ENCODE measurements at regions not wholly inside any gene's neighbourhood (a gene's known extent, or its start where the extent isn't known, plus 50 kb on each side); places are given as distances from the start of the nearest gene placed in this dataset.

DNA sequence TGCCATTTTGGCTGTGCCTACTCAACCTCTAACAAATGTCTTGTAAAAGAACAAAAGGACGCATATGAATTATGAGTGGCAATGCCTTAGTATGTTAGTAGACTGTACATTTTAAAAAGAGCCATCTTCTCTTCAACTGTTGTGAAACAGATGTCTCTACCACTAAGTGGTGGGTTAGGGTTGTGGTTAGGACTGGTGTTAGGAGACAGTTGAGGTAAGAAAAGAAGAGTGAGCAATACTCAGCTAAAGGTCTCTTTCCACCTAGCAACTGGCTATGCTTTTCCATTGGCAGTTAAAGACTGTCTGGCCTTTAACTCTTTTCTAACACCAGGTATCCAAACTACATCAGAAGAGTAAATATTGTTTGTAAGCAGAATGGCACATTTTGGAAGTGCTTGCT is 221.7 kb upstream of the TBC1D5 start:
- no peaks in the 10 kb centered on the region for H3K79me1 ChIP-seq (ENCODE audit: low read length)

DNA sequence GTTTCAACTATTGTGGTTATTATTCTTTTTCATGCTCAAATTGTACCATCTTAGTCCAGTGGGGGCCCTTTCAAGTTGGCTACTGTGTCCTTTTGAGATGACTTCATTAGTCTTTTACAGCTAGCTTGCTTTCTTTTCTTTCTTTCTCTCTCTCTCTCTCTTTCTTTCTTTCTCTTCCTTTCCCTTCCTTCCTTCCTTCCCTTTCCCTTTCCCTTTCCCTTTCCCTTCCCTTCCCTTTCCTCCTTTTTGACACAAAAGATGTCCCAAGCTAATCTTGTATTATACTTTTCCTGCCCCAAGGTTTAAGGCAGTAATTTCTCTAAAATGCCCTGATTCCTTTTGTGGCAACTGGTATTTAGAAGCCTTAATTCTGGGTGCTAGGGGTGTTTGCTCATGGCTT is 213.0 kb upstream of the TBC1D5 start:
- H3K79me1 ChIP-seq (ENCODE audit: low read length), result no peaks in the 10 kb centered on the region
- H2AK5ac ChIP-seq (ENCODE audit: low read length), result no peak overlapping the region
- no peaks in the 10 kb centered on the region for H3K27me3 ChIP-seq (ENCODE audit: insufficient read depth, low read length)
- no peak overlapping the region for H4K12ac ChIP-seq (ENCODE audit: low read depth, low read length)
- no peak overlapping the region for H4K91ac ChIP-seq (ENCODE audit: low read depth, low read length)
- H2BK5ac ChIP-seq (ENCODE audit: low read depth, low read length, poor library complexity), result no peak overlapping the region
- H3K4ac ChIP-seq (ENCODE audit: low read depth, low read length), result no peak overlapping the region
- no peak overlapping the region for H3K4me3 ChIP-seq (ENCODE audit: low read depth, low read length)
- H3K23ac ChIP-seq (ENCODE audit: low read length), result no peak overlapping the region
- H2BK120ac ChIP-seq (ENCODE audit: insufficient read depth, low read length, poor library complexity), result no peak overlapping the region
- H4K8ac ChIP-seq (ENCODE audit: low read depth, low read length), result no peak overlapping the region
- H3K4me2 ChIP-seq (ENCODE audit: low read length), result no peak overlapping the region
- H3K9ac ChIP-seq (ENCODE audit: low read length), result no peak overlapping the region
- peaks cover 3% of the 10 kb centered on the region for H3K9me3 ChIP-seq (ENCODE audit: insufficient read depth, low read depth, low read length)
- no peak for DNase-seq
- no peak overlapping the region for H3K14ac ChIP-seq (ENCODE audit: low read length)
- no peaks in the 10 kb centered on the region for H3K79me2 ChIP-seq (ENCODE audit: control insufficient read depth, insufficient read depth, low read length, poor library complexity)
- no peak overlapping the region for H3K18ac ChIP-seq (ENCODE audit: low read length)
- H3K4me1 ChIP-seq (ENCODE audit: control insufficient read depth in 1 of 2, insufficient read depth in 2 of 2, low read length in 2 of 2), result no peaks in the 10 kb centered on the region
- H3K36me3 ChIP-seq (ENCODE audit: control insufficient read depth in 1 of 2, insufficient read depth in 2 of 2, low read length in 2 of 2), result no peaks in the 10 kb centered on the region
- H3K27ac ChIP-seq (ENCODE audit: low read depth, low read length), result no peak overlapping the region
- no peak overlapping the region for H2AFZ ChIP-seq (ENCODE audit: insufficient read depth, low read length, poor library complexity)
- H2BK12ac ChIP-seq (ENCODE audit: low read length), result no peak overlapping the region

More for the DNA sequence above, 221.7 kb upstream of the TBC1D5 start:
- Histone ChIP-seq H2BK12ac (ENCODE audit: low read length) (no peak overlapping the region), H3K4ac (ENCODE audit: low read depth, low read length) (no peak overlapping the region), H3K4me2 (ENCODE audit: low read length) (no peak overlapping the region), H4K12ac (ENCODE audit: low read depth, low read length) (no peak overlapping the region), H3K9me3 (ENCODE audit: insufficient read depth, low read depth, low read length) (no peaks in the 10 kb centered on the region), H3K27ac (ENCODE audit: low read depth, low read length) (no peak overlapping the region), H3K36me3 (ENCODE audit: control insufficient read depth in 1 of 2, insufficient read depth in 2 of 2, low read length in 2 of 2) (no peaks in the 10 kb centered on the region), H2BK120ac (ENCODE audit: insufficient read depth, low read length, poor library complexity) (no peak overlapping the region), H2AFZ (ENCODE audit: insufficient read depth, low read length, poor library complexity) (no peak overlapping the region), H3K4me3 (ENCODE audit: low read depth, low read length) (no peak overlapping the region), H3K27me3 (ENCODE audit: insufficient read depth, low read length) (no peaks in the 10 kb centered on the region), H2AK5ac (ENCODE audit: low read length) (no peak overlapping the region), H3K79me2 (ENCODE audit: control insufficient read depth, insufficient read depth, low read length, poor library complexity) (no peaks in the 10 kb centered on the region), H3K14ac (ENCODE audit: low read length) (no peak overlapping the region), H3K4me1 (ENCODE audit: control insufficient read depth in 1 of 2, insufficient read depth in 2 of 2, low read length in 2 of 2) (no peaks in the 10 kb centered on the region), H4K91ac (ENCODE audit: low read depth, low read length) (no peak overlapping the region), H3K9ac (ENCODE audit: low read length) (no peak overlapping the region), H3K23ac (ENCODE audit: low read length) (no peak overlapping the region), H3K18ac (ENCODE audit: low read length) (no peak overlapping the region), H4K8ac (ENCODE audit: low read depth, low read length) (no peak overlapping the region), H2BK5ac (ENCODE audit: low read depth, low read length, poor library complexity) (no peak overlapping the region)
- WGBS (ENCODE audit: extremely low coverage, insufficient coverage, insufficient read length), result no CpG with 5 or more reads among the region's 1 CpG
- DNase-seq, result no peak

DNA sequence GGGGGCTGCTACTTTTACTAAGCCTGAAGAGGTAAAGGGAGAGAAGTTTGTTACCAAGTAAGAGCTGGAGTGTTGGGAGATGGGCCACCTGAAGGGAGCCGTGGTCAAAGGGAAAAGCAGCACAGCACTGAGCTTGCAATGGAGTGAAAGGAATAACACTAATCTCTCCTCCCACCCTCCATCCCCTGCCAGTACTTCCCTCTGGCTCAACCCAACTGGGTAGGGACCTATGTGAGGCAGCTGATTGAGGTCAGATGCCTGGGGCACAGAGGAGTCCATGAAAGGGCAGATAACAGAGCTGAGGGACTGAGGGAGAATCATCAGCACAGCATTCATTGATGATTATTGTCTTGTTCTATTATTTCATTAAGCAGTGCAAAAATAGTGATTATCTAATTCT is 212.4 kb upstream of the TBC1D5 start:
- Histone ChIP-seq H3K4me1 (ENCODE audit: control insufficient read depth in 1 of 2, insufficient read depth in 2 of 2, low read length in 2 of 2) (no peaks in the 10 kb centered on the region), H3K36me3 (ENCODE audit: control insufficient read depth in 1 of 2, insufficient read depth in 2 of 2, low read length in 2 of 2) (no peaks in the 10 kb centered on the region), H3K9ac (ENCODE audit: low read length) (no peak overlapping the region), H2BK5ac (ENCODE audit: low read depth, low read length, poor library complexity) (no peak overlapping the region), H3K4me3 (ENCODE audit: low read depth, low read length) (no peak overlapping the region), H4K12ac (ENCODE audit: low read depth, low read length) (no peak overlapping the region), H3K4me2 (ENCODE audit: low read length) (no peak overlapping the region), H3K23ac (ENCODE audit: low read length) (no peak overlapping the region), H3K79me2 (ENCODE audit: control insufficient read depth, insufficient read depth, low read length, poor library complexity) (no peaks in the 10 kb centered on the region), H3K27ac (ENCODE audit: low read depth, low read length) (no peak overlapping the region), H2AFZ (ENCODE audit: insufficient read depth, low read length, poor library complexity) (no peak overlapping the region), H3K4ac (ENCODE audit: low read depth, low read length) (no peak overlapping the region), H3K79me1 (ENCODE audit: low read length) (no peaks in the 10 kb centered on the region), H3K27me3 (ENCODE audit: insufficient read depth, low read length) (no peaks in the 10 kb centered on the region), H4K8ac (ENCODE audit: low read depth, low read length) (no peak overlapping the region), H3K14ac (ENCODE audit: low read length) (no peak overlapping the region), H2BK120ac (ENCODE audit: insufficient read depth, low read length, poor library complexity) (no peak overlapping the region), H4K91ac (ENCODE audit: low read depth, low read length) (no peak overlapping the region), H2BK12ac (ENCODE audit: low read length) (no peak overlapping the region), H3K18ac (ENCODE audit: low read length) (no peak overlapping the region), H2AK5ac (ENCODE audit: low read length) (no peak overlapping the region), H3K9me3 (ENCODE audit: insufficient read depth, low read depth, low read length) (peaks cover 3% of the 10 kb centered on the region)
- no peak for DNase-seq
- WGBS (ENCODE audit: extremely low coverage, insufficient coverage, insufficient read length), result no CpG with 5 or more reads among the region's 1 CpG

- Histone ChIP-seq H3K9me3 (ENCODE audit: insufficient read depth, low read depth, low read length) (peaks cover 3% of the 10 kb centered on the region), H2BK12ac (ENCODE audit: low read length) (no peak overlapping the region), H3K23ac (ENCODE audit: low read length) (no peak overlapping the region), H3K18ac (ENCODE audit: low read length) (no peak overlapping the region), H3K79me1 (ENCODE audit: low read length) (no peaks in the 10 kb centered on the region), H2AK5ac (ENCODE audit: low read length) (no peak overlapping the region), H3K27ac (ENCODE audit: low read depth, low read length) (no peak overlapping the region), H2BK5ac (ENCODE audit: low read depth, low read length, poor library complexity) (no peak overlapping the region), H2AFZ (ENCODE audit: insufficient read depth, low read length, poor library complexity) (no peak overlapping the region), H3K36me3 (ENCODE audit: control insufficient read depth in 1 of 2, insufficient read depth in 2 of 2, low read length in 2 of 2) (no peaks in the 10 kb centered on the region), H4K91ac (ENCODE audit: low read depth, low read length) (no peak overlapping the region), H3K4me3 (ENCODE audit: low read depth, low read length) (no peak overlapping the region), H3K9ac (ENCODE audit: low read length) (no peak overlapping the region), H3K4me2 (ENCODE audit: low read length) (no peak overlapping the region), H3K14ac (ENCODE audit: low read length) (no peak overlapping the region), H3K4me1 (ENCODE audit: control insufficient read depth in 1 of 2, insufficient read depth in 2 of 2, low read length in 2 of 2) (no peaks in the 10 kb centered on the region), H3K79me2 (ENCODE audit: control insufficient read depth, insufficient read depth, low read length, poor library complexity) (no peaks in the 10 kb centered on the region), H4K12ac (ENCODE audit: low read depth, low read length) (no peak overlapping the region), H3K4ac (ENCODE audit: low read depth, low read length) (no peak overlapping the region), H3K27me3 (ENCODE audit: insufficient read depth, low read length) (no peaks in the 10 kb centered on the region), H4K8ac (ENCODE audit: low read depth, low read length) (no peak overlapping the region), H2BK120ac (ENCODE audit: insufficient read depth, low read length, poor library complexity) (no peak overlapping the region)
- WGBS (ENCODE audit: extremely low coverage, insufficient coverage, insufficient read length), result no CpG with 5 or more reads among the region's 2 CpGs
- no peak for DNase-seq
Observed at GRCh38 chr3:17951241-17951640, 208.8 kb upstream of the TBC1D5 start.
